ENCODE measurements at regions not wholly inside any gene's neighbourhood (a gene's known extent, or its start where the extent isn't known, plus 50 kb on each side); places are given as distances from the start of the nearest gene placed in this dataset.
"Not testable (repeated sequence)": the region's sequence is repeated elsewhere in the genome, so short reads cannot be mapped to it uniquely, and the experiment has no call there.

DNA sequence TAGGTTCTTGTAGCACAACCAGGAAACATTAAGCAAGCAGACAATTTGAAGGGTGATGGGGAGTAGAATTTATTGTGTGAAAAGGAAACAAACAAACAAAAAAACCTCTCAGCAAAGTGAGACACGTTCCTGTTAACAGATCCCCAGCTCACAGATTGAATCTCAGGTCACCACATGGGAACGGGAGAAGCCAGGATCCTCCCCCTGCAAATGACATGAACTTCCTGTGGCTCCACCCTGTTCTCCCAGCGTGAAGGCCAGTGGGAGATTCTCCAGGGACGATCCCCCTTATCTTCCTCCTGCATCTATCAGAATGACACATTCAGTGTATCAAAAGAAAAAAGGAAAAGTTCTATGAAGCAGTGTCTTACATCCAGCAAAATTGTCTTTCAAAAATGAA is 1488.1 kb downstream of the OTOL1 start:
- no peaks in the 10 kb centered on the region for H3K27me3 ChIP-seq
- no peaks in the 10 kb centered on the region for H3K4me1 ChIP-seq
- intact Hi-C loops (cut with DNase I; ENCODE audit: low total_unique reads), result no loop called here
- H3K9me3 ChIP-seq, result no peaks in the 10 kb centered on the region
- no peaks in the 10 kb centered on the region for H3K36me3 ChIP-seq
- TF ChIP-seq POLR2AphosphoS5 (IDR thresholded peaks at IDR 0.05), result no peak
- TF ChIP-seq EP300 (IDR thresholded peaks at IDR 0.05), result no peak
- TF ChIP-seq POLR2A (IDR thresholded peaks at IDR 0.05), result no peak
- TF ChIP-seq, protein P1, sequence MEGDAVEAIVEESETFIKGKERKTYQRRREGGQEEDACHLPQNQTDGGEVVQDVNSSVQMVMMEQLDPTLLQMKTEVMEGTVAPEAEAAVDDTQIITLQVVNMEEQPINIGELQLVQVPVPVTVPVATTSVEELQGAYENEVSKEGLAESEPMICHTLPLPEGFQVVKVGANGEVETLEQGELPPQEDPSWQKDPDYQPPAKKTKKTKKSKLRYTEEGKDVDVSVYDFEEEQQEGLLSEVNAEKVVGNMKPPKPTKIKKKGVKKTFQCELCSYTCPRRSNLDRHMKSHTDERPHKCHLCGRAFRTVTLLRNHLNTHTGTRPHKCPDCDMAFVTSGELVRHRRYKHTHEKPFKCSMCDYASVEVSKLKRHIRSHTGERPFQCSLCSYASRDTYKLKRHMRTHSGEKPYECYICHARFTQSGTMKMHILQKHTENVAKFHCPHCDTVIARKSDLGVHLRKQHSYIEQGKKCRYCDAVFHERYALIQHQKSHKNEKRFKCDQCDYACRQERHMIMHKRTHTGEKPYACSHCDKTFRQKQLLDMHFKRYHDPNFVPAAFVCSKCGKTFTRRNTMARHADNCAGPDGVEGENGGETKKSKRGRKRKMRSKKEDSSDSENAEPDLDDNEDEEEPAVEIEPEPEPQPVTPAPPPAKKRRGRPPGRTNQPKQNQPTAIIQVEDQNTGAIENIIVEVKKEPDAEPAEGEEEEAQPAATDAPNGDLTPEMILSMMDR (IDR thresholded peaks at IDR 0.05), result no peak
- 16 to 28% (median 25%) methylated on average over 4 of the region's 4 CpGs for WGBS, 5 donors
- no peak overlapping the region for H3K4me3 ChIP-seq
- no peak overlapping the region for H3K27ac ChIP-seq
- no peak for DNase-seq

DNA sequence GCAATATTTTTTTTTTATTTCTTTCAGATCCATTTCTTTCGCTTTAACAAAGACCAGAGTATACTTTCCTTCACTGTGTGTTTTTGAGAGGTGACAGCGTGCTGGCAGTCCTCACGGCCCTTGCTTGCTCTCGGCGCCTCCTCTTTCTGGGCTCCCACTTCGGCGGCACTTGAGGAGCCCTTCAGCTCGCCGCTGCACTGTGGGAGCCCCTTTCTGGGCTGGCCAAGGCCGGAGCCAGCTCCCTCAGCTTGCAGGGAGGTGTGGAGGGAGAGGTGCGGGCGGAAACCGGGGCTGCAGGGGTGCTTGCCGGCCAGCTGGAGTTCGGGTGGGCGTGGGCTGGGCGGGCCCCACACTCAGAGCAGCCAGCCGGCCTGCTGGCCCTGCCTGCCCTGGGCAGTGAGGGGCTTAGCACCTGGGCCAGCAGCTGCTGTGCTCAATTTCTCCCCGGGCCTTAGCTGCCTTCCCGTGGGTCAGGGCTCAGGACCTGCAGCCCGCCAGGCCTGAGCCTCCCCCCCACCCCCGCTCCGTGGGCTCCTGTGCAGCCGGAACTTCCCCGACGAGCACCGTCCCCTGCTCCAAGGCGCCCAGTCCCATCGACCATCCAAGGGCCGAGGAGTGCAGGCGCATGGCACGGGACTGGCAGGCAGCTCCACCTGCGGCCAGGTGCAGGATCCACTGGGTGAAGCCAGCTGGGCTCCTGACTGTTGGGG is 1490.6 kb downstream of the OTOL1 start:
- WGBS, 5 donors, result 79 to 86% (median 86%) methylated on average over 17 to 33 of the region's 33 CpGs
- H3K27me3 ChIP-seq; H3K4me3 ChIP-seq; H3K27ac ChIP-seq; H3K4me1 ChIP-seq; intact Hi-C loops (cut with DNase I; ENCODE audit: low total_unique reads); DNase-seq; H3K36me3 ChIP-seq; H3K9me3 ChIP-seq: not testable (repeated sequence)

DNA sequence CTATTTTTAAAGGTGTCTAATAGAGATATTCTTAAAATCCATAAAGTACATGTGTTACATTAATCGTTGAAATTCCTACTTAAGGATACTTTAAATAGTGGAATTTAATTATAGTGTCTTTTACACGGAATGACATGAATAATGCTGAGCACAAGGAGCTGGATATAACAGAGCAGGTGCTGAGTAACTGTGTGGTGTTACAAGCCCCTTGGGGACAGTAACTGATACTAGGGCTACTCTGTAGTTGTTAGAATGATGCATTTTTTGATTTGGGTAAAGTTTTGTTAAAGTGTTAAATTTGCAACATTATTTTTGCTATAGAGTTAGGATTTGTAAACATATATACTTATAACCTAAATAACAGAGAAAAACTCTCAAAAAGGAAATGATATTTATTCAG is 1496.1 kb downstream of the OTOL1 start:
- peaks cover 0 to 14% (median 8%) of the 10 kb centered on the region in 4 donors for H3K9me3 ChIP-seq
- no peak for DNase-seq
- intact Hi-C loops (cut with DNase I; ENCODE audit: low total_unique reads), result no loop called here
- no peaks in the 10 kb centered on the region for H3K27me3 ChIP-seq
- no peaks in the 10 kb centered on the region for H3K4me1 ChIP-seq
- H3K27ac ChIP-seq, result no peak overlapping the region
- TF ChIP-seq EP300 (IDR thresholded peaks at IDR 0.05) (no peak), POLR2A (IDR thresholded peaks at IDR 0.05) (no peak), POLR2AphosphoS5 (IDR thresholded peaks at IDR 0.05) (no peak)
- TF ChIP-seq, protein P1 (IDR thresholded peaks at IDR 0.05), result no peak
- 71 to 90% (median 82%) methylated on average over 2 of the region's 2 CpGs for WGBS, 5 donors
- no peak overlapping the region for H3K4me3 ChIP-seq
- no peaks in the 10 kb centered on the region for H3K36me3 ChIP-seq

DNA sequence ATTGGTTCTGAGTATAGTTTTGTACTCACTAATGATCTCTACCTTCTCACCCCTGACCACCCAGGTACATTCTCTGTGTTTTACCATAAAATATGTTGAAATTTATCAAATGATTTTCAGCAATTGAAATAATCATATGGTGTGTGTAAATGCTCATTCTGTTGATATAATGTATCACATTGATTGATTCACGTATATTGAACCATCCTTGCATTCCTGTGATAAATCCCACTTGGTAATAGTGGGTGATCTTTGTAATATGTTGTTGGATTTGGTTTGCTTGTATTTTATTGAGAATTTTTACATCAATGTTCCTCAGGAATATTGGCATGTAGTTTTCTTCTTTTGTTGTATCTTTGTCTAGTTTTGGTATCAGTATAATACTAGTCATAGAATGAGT is 1497.6 kb downstream of the OTOL1 start:
- intact Hi-C loops (cut with DNase I; ENCODE audit: low total_unique reads), result no loop called here
- H3K4me1 ChIP-seq, result no peaks in the 10 kb centered on the region
- TF ChIP-seq POLR2A (IDR thresholded peaks at IDR 0.05), result no peak
- TF ChIP-seq POLR2AphosphoS5 (IDR thresholded peaks at IDR 0.05), result no peak
- no peak for TF ChIP-seq EP300 (IDR thresholded peaks at IDR 0.05)
- TF ChIP-seq, protein P1 (IDR thresholded peaks at IDR 0.05), result no peak
- no peak for DNase-seq
- H3K4me3 ChIP-seq, result no peak overlapping the region
- H3K36me3 ChIP-seq, result no peaks in the 10 kb centered on the region
- H3K9me3 ChIP-seq, result peaks cover 0 to 14% (median 8%) of the 10 kb centered on the region in 4 donors
- no peaks in the 10 kb centered on the region for H3K27me3 ChIP-seq
- 0 to 50% (median 0%) methylated on average over 1 of the region's 1 CpG for WGBS, 5 donors
- H3K27ac ChIP-seq, result no peak overlapping the region

DNA sequence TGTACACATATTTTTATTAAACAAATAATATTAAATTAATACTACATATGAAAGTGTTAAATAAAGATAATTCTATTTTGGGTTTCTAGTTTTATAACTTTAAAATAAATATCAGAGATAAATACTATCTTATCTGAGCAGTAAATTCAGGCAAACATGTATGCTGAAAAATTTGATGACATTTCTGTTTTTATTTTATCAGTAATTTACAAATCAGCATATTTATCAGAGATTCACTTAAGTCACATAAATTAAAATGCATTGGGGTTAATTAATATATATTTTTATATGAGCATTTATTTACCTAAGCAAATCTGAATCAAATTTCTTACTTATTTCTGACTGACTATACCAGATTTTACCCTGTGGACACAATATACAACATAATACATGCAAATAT is 1499.8 kb downstream of the OTOL1 start:
- Histone ChIP-seq H3K27me3 (no peaks in the 10 kb centered on the region), H3K27ac (no peak overlapping the region), H3K4me3 (no peak overlapping the region), H3K4me1 (no peaks in the 10 kb centered on the region), H3K36me3 (no peaks in the 10 kb centered on the region), H3K9me3 (peaks cover 0 to 14% (median 8%) of the 10 kb centered on the region in 4 donors)
- DNase-seq, result no peak
- TF ChIP-seq EP300 (IDR thresholded peaks at IDR 0.05) (no peak), POLR2AphosphoS5 (IDR thresholded peaks at IDR 0.05) (no peak), POLR2A (IDR thresholded peaks at IDR 0.05) (no peak)
- TF ChIP-seq, protein P1 (IDR thresholded peaks at IDR 0.05), result no peak
- intact Hi-C loops (cut with DNase I; ENCODE audit: low total_unique reads), result no loop called here
